Vagina (tissue), 2 donors: ENCODE measurements at regions not wholly inside any gene's neighbourhood (a gene's known extent, or its start where the extent isn't known, plus 50 kb on each side); places are given as distances from the start of the nearest gene placed in this dataset.

Experiments
- DNase-seq, 2 donors: peaks; one replicate each; pipeline ENCODE4 v3.0.0-alpha.2; 2017; ENCODE audit errors: extremely low spot score in 2 of 2
- H3K27ac ChIP-seq: fragments of 200-600 bp; sonication (generic); one replicate; pipeline ENCODE4 v1.5.1; 2019
- H3K27me3 ChIP-seq: fragments of 200-600 bp; sonication (generic); one replicate; pipeline ENCODE4 v1.5.1; 2019
- H3K36me3 ChIP-seq, 2 donors: fragments of 200-600 bp; sonication (generic); one replicate each; pipeline ENCODE4 v1.5.1; 2017 to 2019
- H3K4me1 ChIP-seq: fragments of 200-600 bp; sonication (generic); one replicate; pipeline ENCODE4 v1.5.1; 2019
- H3K4me3 ChIP-seq, 2 donors: fragments of 200-600 bp; sonication (generic); 1 replicate in 1 of 2; 2 replicates in 1 of 2; pipeline ENCODE4 v1.5.1; 2016 to 2019
- H3K9me3 ChIP-seq: fragments of 200-600 bp; sonication (generic); one replicate; pipeline ENCODE4 v1.5.1; 2019
- CTCF ChIP-seq, 3 experiments: fragments of 450-650 bp in 2 of 3; fragments of 200-600 bp in 1 of 3; sonication (generic) in 1 of 3; IDR thresholded peaks; one replicate each; pipeline ENCODE4 v1.5.1; 2017 to 2019; ENCODE audit warnings: antibody characterized with exemption in 3 of 3, mild to moderate bottlenecking in 2 of 3, moderate library complexity in 2 of 3
- POLR2A ChIP-seq, 2 donors: fragments of 450-650 bp; IDR thresholded peaks; one replicate each; pipeline ENCODE4 v1.6.1; 2017; ENCODE audit warnings: antibody characterized with exemption in 2 of 2, mild to moderate bottlenecking in 2 of 2, moderate library complexity in 2 of 2
- POLR2AphosphoS5 ChIP-seq, 2 donors: sonication (generic); formaldehyde crosslinking; IDR thresholded peaks; one replicate each; pipeline ENCODE4 v1.9.0; 2017; ENCODE audit warnings: antibody characterized with exemption in 2 of 2, mild to moderate bottlenecking in 2 of 2, low read depth in 1 of 2; ENCODE audit not compliant: insufficient read depth in 1 of 2
- intact Hi-C: fragments of 100-400 bp; cut with DNase I; formaldehyde crosslinking; loops from one replicate; pipeline ENCODE4 v1.15.1; 2023

GRCh38 chr5:124622851-124623250 is 123.6 kb downstream of the ZNF608 start:
- no peaks in the 10 kb centered on the region for H3K9me3 ChIP-seq
- intact Hi-C loops = no loop called here
- no peaks in the 10 kb centered on the region for H3K27me3 ChIP-seq
- H3K4me3 ChIP-seq = no peak overlapping the region
- H3K36me3 ChIP-seq = no peaks in the 10 kb centered on the region
- DNase-seq = no peak
- no peak overlapping the region for H3K27ac ChIP-seq
- H3K4me1 ChIP-seq = no peaks in the 10 kb centered on the region
- no peak for TF ChIP-seq POLR2A (IDR thresholded peaks at IDR 0.05)

- TF ChIP-seq POLR2A (IDR thresholded peaks at IDR 0.05) = no peak
- TF ChIP-seq CTCF (IDR thresholded peaks at IDR 0.05) = no peak
- no peak for TF ChIP-seq POLR2AphosphoS5 (IDR thresholded peaks at IDR 0.05; ENCODE audit: insufficient read depth in 1 of 2, low read depth in 1 of 2)
- no peak for DNase-seq
- Histone ChIP-seq H3K9me3 (no peaks in the 10 kb centered on the region), H3K36me3 (no peaks in the 10 kb centered on the region), H3K4me3 (no peak overlapping the region), H3K27ac (no peak overlapping the region), H3K27me3 (no peaks in the 10 kb centered on the region), H3K4me1 (no peaks in the 10 kb centered on the region)
- intact Hi-C loops = no loop called here
Observed at GRCh38 chr5:124621279-124621678, 125.2 kb downstream of the ZNF608 start.

GRCh38 chr5:124620743-124621142 is 125.7 kb downstream of the ZNF608 start:
- no peaks in the 10 kb centered on the region for H3K27me3 ChIP-seq
- H3K4me1 ChIP-seq = no peaks in the 10 kb centered on the region
- TF ChIP-seq POLR2A (IDR thresholded peaks at IDR 0.05) (no peak), CTCF (IDR thresholded peaks at IDR 0.05) (no peak), POLR2AphosphoS5 (IDR thresholded peaks at IDR 0.05; ENCODE audit: insufficient read depth in 1 of 2, low read depth in 1 of 2) (no peak)
- H3K36me3 ChIP-seq = no peaks in the 10 kb centered on the region
- no peak for DNase-seq
- no peaks in the 10 kb centered on the region for H3K9me3 ChIP-seq
- no peak overlapping the region for H3K4me3 ChIP-seq
- H3K27ac ChIP-seq = no peak overlapping the region
- intact Hi-C loops = no loop called here

GRCh38 chr5:124619121-124619520 is 127.3 kb downstream of the ZNF608 start:
- TF ChIP-seq CTCF (IDR thresholded peaks at IDR 0.05) = no peak
- intact Hi-C loops = no loop called here
- Histone ChIP-seq H3K27ac (no peak overlapping the region), H3K36me3 (no peaks in the 10 kb centered on the region), H3K4me1 (no peaks in the 10 kb centered on the region), H3K9me3 (no peaks in the 10 kb centered on the region), H3K4me3 (no peak overlapping the region), H3K27me3 (no peaks in the 10 kb centered on the region)
- no peak for DNase-seq

- DNase-seq = no peak
- H3K27ac ChIP-seq = no peak overlapping the region
- H3K4me3 ChIP-seq = no peak overlapping the region
- H3K27me3 ChIP-seq = no peaks in the 10 kb centered on the region
- TF ChIP-seq POLR2AphosphoS5 (IDR thresholded peaks at IDR 0.05; ENCODE audit: insufficient read depth in 1 of 2, low read depth in 1 of 2) (no peak), POLR2A (IDR thresholded peaks at IDR 0.05) (no peak), CTCF (IDR thresholded peaks at IDR 0.05) (no peak)
- H3K9me3 ChIP-seq = no peaks in the 10 kb centered on the region
- no peaks in the 10 kb centered on the region for H3K36me3 ChIP-seq
- no peaks in the 10 kb centered on the region for H3K4me1 ChIP-seq
- intact Hi-C loops = no loop called here
Observed at GRCh38 chr5:124617787-124618186, 128.7 kb downstream of the ZNF608 start.

- Histone ChIP-seq H3K4me1 (no peaks in the 10 kb centered on the region), H3K9me3 (no peaks in the 10 kb centered on the region), H3K27ac (no peak overlapping the region), H3K36me3 (no peaks in the 10 kb centered on the region), H3K27me3 (no peaks in the 10 kb centered on the region), H3K4me3 (no peak overlapping the region)
- no peak for DNase-seq
- intact Hi-C loops = no loop called here
- no peak for TF ChIP-seq CTCF (IDR thresholded peaks at IDR 0.05)
- TF ChIP-seq POLR2AphosphoS5 (IDR thresholded peaks at IDR 0.05; ENCODE audit: insufficient read depth in 1 of 2, low read depth in 1 of 2) = no peak
- no peak for TF ChIP-seq POLR2A (IDR thresholded peaks at IDR 0.05)
Observed at GRCh38 chr5:124614836-124615385, 131.5 kb downstream of the ZNF608 start.
